HG03139 (cell line): ENCODE measurements at regions not wholly inside any gene's neighbourhood (a gene's known extent, or its start where the extent isn't known, plus 50 kb on each side); places are given as distances from the start of the nearest gene placed in this dataset.
A peak's percentile ranks its signal among the peaks of the same experiment; 100 is the strongest.
"Not testable (repeated sequence)": the region's sequence is repeated elsewhere in the genome, so short reads cannot be mapped to it uniquely, and the experiment has no call there.

ENCODE experiments used
- ATAC-seq: cut with Tn5 transposase; IDR thresholded peaks from one replicate; pipeline ENCODE4 v1.9.1; 2021; ENCODE audit not compliant: unreplicated experiment

GRCh38 chr2:224650815-224651439, 65.2 kb downstream of the CCDC195 start:
- peak; percentile 78 for ATAC-seq

DNA sequence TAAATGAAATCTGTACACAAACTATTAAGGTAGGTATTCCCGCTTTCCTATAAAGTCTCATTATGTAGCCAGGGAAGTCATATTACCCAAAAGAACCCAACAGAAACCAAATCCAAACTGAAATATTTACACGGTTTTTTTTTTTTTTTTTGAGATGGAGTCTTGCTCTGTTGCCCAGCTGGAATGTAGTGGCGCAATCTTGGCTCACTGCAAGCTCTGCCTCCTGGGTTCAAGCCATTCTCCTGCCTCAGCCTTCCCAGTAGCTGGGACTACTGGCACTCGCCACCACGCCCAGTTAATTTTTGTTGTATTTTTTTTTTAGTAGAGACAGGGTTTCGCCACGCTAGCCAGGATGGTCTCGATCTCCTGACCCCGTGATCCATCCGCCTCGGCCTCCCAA, 62.5 kb upstream of the CUL3 start:
- ATAC-seq = not testable (repeated sequence)

DNA sequence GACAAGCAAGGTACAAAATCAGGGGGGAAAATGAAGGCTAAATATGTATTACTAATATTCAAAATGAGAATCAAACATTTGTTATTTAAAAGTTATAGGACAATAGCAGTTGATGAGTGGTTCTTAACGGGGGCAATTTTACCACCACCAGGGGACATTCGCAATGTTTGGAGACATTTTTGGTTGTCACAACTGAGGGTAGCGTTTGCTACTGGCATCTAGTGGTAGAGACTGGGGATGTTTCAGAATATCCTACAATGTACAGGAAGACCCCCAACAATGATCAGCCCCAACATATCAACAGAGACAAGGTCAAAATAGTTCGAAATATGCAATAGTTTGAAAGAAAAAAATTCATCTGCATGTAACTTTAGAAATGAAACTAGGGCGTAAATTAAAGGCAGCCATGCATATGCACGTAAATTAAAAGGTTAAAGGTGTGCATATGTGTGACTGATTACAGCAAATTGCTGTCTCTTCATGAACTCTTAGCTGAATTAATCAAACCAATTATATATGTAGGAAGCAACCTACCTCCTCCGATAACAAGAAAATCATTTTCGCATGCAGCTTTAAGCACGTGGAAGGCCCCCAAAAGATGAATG, 61.2 kb upstream of the CUL3 start:
- no peak for ATAC-seq

DNA sequence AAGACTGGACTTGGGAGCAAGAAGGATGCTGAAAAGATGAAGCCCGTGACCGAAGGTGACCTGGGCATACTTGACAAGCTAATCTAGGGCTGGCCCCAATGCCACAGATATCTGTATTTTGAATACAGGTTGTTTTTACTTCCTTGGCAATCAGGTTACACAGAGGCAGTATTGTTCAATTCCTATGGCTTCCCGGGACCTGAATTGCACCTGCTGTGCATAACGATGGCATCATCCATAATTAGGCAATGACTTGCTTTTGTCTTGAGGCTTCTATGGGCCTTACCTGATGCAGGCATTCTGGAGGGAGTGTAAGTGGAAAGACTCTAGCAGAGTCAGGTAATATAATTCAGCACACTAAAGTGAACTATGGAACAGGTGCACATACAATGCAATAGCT, 60.6 kb upstream of the CUL3 start:
- no peak for ATAC-seq

GRCh38 chr2:224640679-224641078, 55.5 kb upstream of the CUL3 start:
- no peak for ATAC-seq

DNA sequence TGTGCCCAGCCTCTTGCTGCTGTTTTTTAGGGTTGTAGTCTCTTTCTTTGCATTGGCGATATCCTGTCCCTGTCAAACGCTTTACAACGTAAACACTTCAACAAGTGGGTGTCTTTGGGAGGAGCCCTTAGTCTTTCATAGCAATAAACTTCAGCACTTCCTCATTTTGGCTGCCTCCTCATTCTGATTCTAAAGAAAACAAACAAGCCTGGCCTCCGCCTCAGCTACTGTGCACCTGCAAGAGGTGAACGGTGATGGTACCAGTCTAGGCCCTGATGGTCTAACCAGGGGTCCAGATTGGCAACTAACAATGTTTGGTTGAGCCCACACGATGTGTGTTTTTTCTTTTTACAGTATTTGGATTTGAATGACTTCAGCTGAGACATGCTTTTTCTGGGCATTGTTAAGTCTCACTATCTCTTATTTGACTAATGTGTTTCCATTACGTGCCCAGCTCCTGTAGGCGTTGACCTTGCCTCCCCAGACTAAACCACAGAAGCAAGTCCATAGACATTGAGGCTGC, 53.2 kb upstream of the CUL3 start:
- ATAC-seq = peak; percentile 87
